HCT116 (cell line): ENCODE measurements at regions not wholly inside any gene's neighbourhood (a gene's known extent, or its start where the extent isn't known, plus 50 kb on each side); places are given as distances from the start of the nearest gene placed in this dataset.

ENCODE experiments used
- ATAC-seq: fragments of 200-7000 bp; cut with Tn5 transposase; 2 replicates; pipeline ENCODE4 v1.9.1; 2020; ENCODE audit warnings: mild to moderate bottlenecking, moderate library complexity
- BruUV-seq: library from RNA; stranded (reverse); fragments of 400-500 nt; replicated peaks from 2 replicates; lab custom pipeline; 2021; lab: Mats Ljungman, UMichigan
- CTCF ChIA-PET: fragments of 300-600 bp; sonication (Branson Sonifier 250); formaldehyde crosslinking; loops from one replicate; lab custom pipeline; 2021; ENCODE audit warnings: antibody characterized with exemption; lab: Charles Lee
- POLR2A ChIA-PET: fragments of 300-600, 350-600 bp; sonication (Branson Sonifier 250); formaldehyde crosslinking; loops from one replicate; lab custom pipeline; 2021; ENCODE audit warnings: antibody characterized with exemption; lab: Charles Lee
- RAD21 ChIA-PET, 2 experiments: fragments of 300-600 bp; sonication (Branson Sonifier 250); formaldehyde crosslinking; loops; one replicate each; lab custom pipeline; 2023; ENCODE audit warnings: low total read pairs in 2 of 2; ENCODE audit not compliant: uncharacterized antibody in 2 of 2, unreplicated experiment in 2 of 2, low non-redundant PET in 1 of 2; lab: Charles Lee
- DNase-seq: peaks from one replicate; pipeline ENCODE4 v3.0.0-alpha.2; 2010; ENCODE audit warnings: low read depth, low spot score
- H2AFZ ChIP-seq: fragments of 200-600 bp; shearing (Covaris generic), sonication (generic); 2 replicates; pipeline ENCODE4 v1.6.1; 2017; ENCODE audit warnings: low read depth, mixed run types, mixed read lengths, antibody characterized with exemption, low read length; ENCODE audit not compliant: poor library complexity, severe bottlenecking
- H3K27ac ChIP-seq: 2 replicates; pipeline ENCODE4 v1.5.1; 2012; ENCODE audit warnings: low read depth, low read length
- H3K27me3 ChIP-seq: fragments of 200-600 bp; sonication (generic); 2 replicates; pipeline ENCODE4 v1.6.1; 2016; ENCODE audit warnings: mixed run types, low read length, mixed read lengths; ENCODE audit not compliant: insufficient read depth
- H3K36me3 ChIP-seq, 2 experiments: fragments of 200-500 bp in 1 of 2; fragments of 200-600 bp in 1 of 2; sonication (Bioruptor generic) in 1 of 2; sonication (generic) in 1 of 2; 2 replicates each; pipeline versions ENCODE4 v1.5.1 to v1.6.1; 2014 to 2016; ENCODE audit warnings: low read length in 2 of 2, inconsistent platforms in 1 of 2, mixed read lengths in 1 of 2, mixed run types in 1 of 2; ENCODE audit not compliant: insufficient read depth in 2 of 2, control insufficient read depth in 1 of 2
- H3K4me1 ChIP-seq, 2 experiments: fragments of 200-600 bp in 1 of 2; sonication (generic) in 1 of 2; 2 replicates each; pipeline versions ENCODE4 v1.5.1 to v1.6.1; 2012 to 2017; ENCODE audit warnings: low read length in 2 of 2, inconsistent platforms in 1 of 2, mild to moderate bottlenecking in 1 of 2, mixed read lengths in 1 of 2, mixed run types in 1 of 2, moderate library complexity in 1 of 2; ENCODE audit not compliant: insufficient read depth in 2 of 2, control insufficient read depth in 1 of 2
- H3K4me2 ChIP-seq: fragments of 200-600 bp; sonication (generic); 2 replicates; pipeline ENCODE4 v1.6.1; 2017; ENCODE audit warnings: mixed run types, low read length, mixed read lengths
- H3K4me3 ChIP-seq, 2 experiments: fragments of 200-600 bp in 1 of 2; sonication (generic) in 1 of 2; replicated peaks in 1 of 2; 2 replicates each; pipeline ENCODE4 v1.5.1; 2011 to 2016; ENCODE audit warnings: low read length in 2 of 2, control low read depth in 1 of 2, low read depth in 1 of 2, mild to moderate bottlenecking in 1 of 2, mixed read lengths in 1 of 2, mixed run types in 1 of 2
- H3K79me2 ChIP-seq: fragments of 200-600 bp; sonication (generic); 2 replicates; pipeline ENCODE4 v1.6.1; 2017; ENCODE audit warnings: mild to moderate bottlenecking, mixed run types, low read length, moderate library complexity, mixed read lengths; ENCODE audit not compliant: insufficient read depth
- H3K9ac ChIP-seq: fragments of 200-600 bp; sonication (generic); 2 replicates; pipeline ENCODE4 v1.6.1; 2016; ENCODE audit warnings: low read length, mixed read lengths
- H3K9me2 ChIP-seq: fragments of 200-600 bp; sonication (generic), shearing (Covaris generic); 2 replicates; pipeline ENCODE4 v1.6.1; 2017; ENCODE audit warnings: mixed run types, mild to moderate bottlenecking, moderate library complexity; ENCODE audit not compliant: insufficient read depth
- H3K9me3 ChIP-seq, 2 experiments: fragments of 200-500 bp in 1 of 2; fragments of 200-600 bp in 1 of 2; sonication (Bioruptor generic) in 1 of 2; sonication (generic) in 1 of 2; 2 replicates each; pipeline ENCODE4 v1.6.1; 2014 to 2017; ENCODE audit warnings: low read length in 2 of 2, mixed read lengths in 2 of 2, inconsistent platforms in 1 of 2, low read depth in 1 of 2, mild to moderate bottlenecking in 1 of 2, mixed run types in 1 of 2, moderate library complexity in 1 of 2; ENCODE audit not compliant: control insufficient read depth in 1 of 2, insufficient read depth in 1 of 2
- H4K20me1 ChIP-seq: fragments of 200-600 bp; sonication (generic), shearing (Covaris generic); 2 replicates; pipeline ENCODE4 v1.6.1; 2017; ENCODE audit warnings: mixed run types, mild to moderate bottlenecking, moderate library complexity; ENCODE audit not compliant: insufficient read depth
- CTCF ChIP-seq, 3 experiments: fragments of 200-600 bp in 1 of 3; sonication (generic) in 1 of 3; IDR thresholded peaks in 2 of 3; conservative IDR thresholded peaks in 1 of 3; 2 replicates each; pipeline ENCODE4 v1.5.1; 2012 to 2017; ENCODE audit warnings: low read depth in 2 of 3, low read length in 2 of 3, antibody characterized with exemption in 1 of 3, borderline replicate concordance in 1 of 3, control low read depth in 1 of 3, mild to moderate bottlenecking in 1 of 3, mixed read lengths in 1 of 3, mixed run types in 1 of 3, moderate library complexity in 1 of 3; ENCODE audit not compliant: insufficient read depth in 1 of 3
- ELF1 ChIP-seq: IDR thresholded peaks from 2 replicates; pipeline ENCODE4 v1.6.1; 2012; ENCODE audit warnings: low read depth, borderline replicate concordance
- EZH2phosphoT487 ChIP-seq: fragments of 200-600 bp; IDR thresholded peaks from 2 replicates; pipeline ENCODE4 v1.6.1; 2018; ENCODE audit warnings: antibody characterized with exemption, borderline replicate concordance
- POLR2A ChIP-seq: IDR thresholded peaks from 2 replicates; pipeline ENCODE4 v1.7.0; 2011; ENCODE audit warnings: borderline replicate concordance; ENCODE audit not compliant: insufficient read depth, insufficient read length; ENCODE audit errors: extremely low read depth
- POLR2AphosphoS5 ChIP-seq: IDR thresholded peaks from 2 replicates; pipeline ENCODE4 v1.6.1; 2011; ENCODE audit warnings: mild to moderate bottlenecking, low read depth, low read length, moderate library complexity
- SP1 ChIP-seq: IDR thresholded peaks from 2 replicates; pipeline ENCODE4 v1.6.1; 2012; ENCODE audit warnings: low read depth
- SRF ChIP-seq: IDR thresholded peaks from 2 replicates; pipeline ENCODE4 v1.6.1; 2012; ENCODE audit warnings: low read depth
- TCF7L2 ChIP-seq: IDR thresholded peaks from 2 replicates; pipeline ENCODE4 v1.7.0; 2011; ENCODE audit warnings: borderline replicate concordance, inconsistent platforms; ENCODE audit not compliant: insufficient read depth, insufficient read length; ENCODE audit errors: extremely low read depth
- ZNF274 ChIP-seq: fragments of 200-500 bp; sonication (Bioruptor generic); IDR thresholded peaks from 2 replicates; pipeline ENCODE4 v1.6.1; 2014; ENCODE audit warnings: mild to moderate bottlenecking, low read depth, low read length, inconsistent platforms
- intact Hi-C: fragments of 100-400 bp; cut with micrococcal nuclease; formaldehyde crosslinking; loops from 2 replicates; pipeline ENCODE4 v1.10.0; 2022
- TF ChIP-seq, protein P1 (sequence below): IDR thresholded peaks from 2 replicates; pipeline ENCODE4 v1.6.1; 2012
- TF ChIP-seq, protein P2 (sequence below): IDR thresholded peaks from 2 replicates; pipeline ENCODE4 v1.6.1; 2011; ENCODE audit warnings: mild to moderate bottlenecking, low read length, moderate library complexity; ENCODE audit not compliant: insufficient replicate concordance; ENCODE audit errors: extremely low read depth

- TF ChIP-seq, protein P1, sequence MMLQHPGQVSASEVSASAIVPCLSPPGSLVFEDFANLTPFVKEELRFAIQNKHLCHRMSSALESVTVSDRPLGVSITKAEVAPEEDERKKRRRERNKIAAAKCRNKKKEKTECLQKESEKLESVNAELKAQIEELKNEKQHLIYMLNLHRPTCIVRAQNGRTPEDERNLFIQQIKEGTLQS: no peak
- TF ChIP-seq SP1 (no peak), ZNF274 (no peak), CTCF (IDR thresholded peaks at IDR 0.05 in 2 of 3, conservative IDR thresholded peaks at IDR 0.05 in 1 of 3; ENCODE audit: borderline replicate concordance in 1 of 3, insufficient read depth in 1 of 3, low read depth in 2 of 3, low read length in 2 of 3) (no peak), POLR2AphosphoS5 (no peak), SRF (no peak), ELF1 (no peak), POLR2A (no peak), EZH2phosphoT487 (no peak), TCF7L2 (no peak)
- TF ChIP-seq, protein P2, sequence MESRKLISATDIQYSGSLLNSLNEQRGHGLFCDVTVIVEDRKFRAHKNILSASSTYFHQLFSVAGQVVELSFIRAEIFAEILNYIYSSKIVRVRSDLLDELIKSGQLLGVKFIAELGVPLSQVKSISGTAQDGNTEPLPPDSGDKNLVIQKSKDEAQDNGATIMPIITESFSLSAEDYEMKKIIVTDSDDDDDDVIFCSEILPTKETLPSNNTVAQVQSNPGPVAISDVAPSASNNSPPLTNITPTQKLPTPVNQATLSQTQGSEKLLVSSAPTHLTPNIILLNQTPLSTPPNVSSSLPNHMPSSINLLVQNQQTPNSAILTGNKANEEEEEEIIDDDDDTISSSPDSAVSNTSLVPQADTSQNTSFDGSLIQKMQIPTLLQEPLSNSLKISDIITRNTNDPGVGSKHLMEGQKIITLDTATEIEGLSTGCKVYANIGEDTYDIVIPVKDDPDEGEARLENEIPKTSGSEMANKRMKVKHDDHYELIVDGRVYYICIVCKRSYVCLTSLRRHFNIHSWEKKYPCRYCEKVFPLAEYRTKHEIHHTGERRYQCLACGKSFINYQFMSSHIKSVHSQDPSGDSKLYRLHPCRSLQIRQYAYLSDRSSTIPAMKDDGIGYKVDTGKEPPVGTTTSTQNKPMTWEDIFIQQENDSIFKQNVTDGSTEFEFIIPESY: no peak
- DNase-seq (no peak), ATAC-seq (no peak)
- Histone ChIP-seq H3K36me3 (no peaks in the 10 kb centered on the region), H3K9me2 (no peaks in the 10 kb centered on the region), H2AFZ (no peak overlapping the region), H3K79me2 (no peaks in the 10 kb centered on the region), H3K9ac (no peak overlapping the region), H3K4me2 (peak overlapping the region; percentile 32), H3K27me3 (no peaks in the 10 kb centered on the region), H4K20me1 (no peaks in the 10 kb centered on the region), H3K27ac (no peak overlapping the region), H3K4me3 (no peak overlapping the region), H3K4me1 (peaks cover 0 to 13% of the 10 kb centered on the region in 2 experiments; a peak in 2 of 4 replicates), H3K9me3 (no peaks in the 10 kb centered on the region)
- BruUV-seq: no TSS peak
- intact Hi-C loops: no loop called here
- ChIA-PET CTCF (no interaction called here), POLR2A (no interaction called here), RAD21 (no interaction called here)
Measured at GRCh38 chr3:41138146-41138545, 61.2 kb upstream of the CTNNB1 start.
